Right lobe of liver (tissue), 4 donors: ENCODE measurements at regions not wholly inside any gene's neighbourhood (a gene's known extent, or its start where the extent isn't known, plus 50 kb on each side); places are given as distances from the start of the nearest gene placed in this dataset.

Experiments used
- POLR2A ChIP-seq: fragments of 450-650 bp; IDR thresholded peaks from one replicate; pipeline ENCODE4 v1.6.1; 2017; ENCODE audit warnings: antibody characterized with exemption, mild to moderate bottlenecking
- TF ChIP-seq, protein P1 (sequence below), 4 donors: fragments of 200-600 bp in 3 of 4; fragments of 450-650 bp in 1 of 4; IDR thresholded peaks; one replicate each; pipeline versions ENCODE4 v1.5.1 to v1.8.0; 2016 to 2022; ENCODE audit warnings: antibody characterized with exemption in 4 of 4, mild to moderate bottlenecking in 2 of 4
- donor health status: DM: no; HTN: no; CAD: no.
- donor health status: DM: no; HTN: no; CAD: no.
- donor health status: DM: no; HTN: yes; CAD: no.

DNA sequence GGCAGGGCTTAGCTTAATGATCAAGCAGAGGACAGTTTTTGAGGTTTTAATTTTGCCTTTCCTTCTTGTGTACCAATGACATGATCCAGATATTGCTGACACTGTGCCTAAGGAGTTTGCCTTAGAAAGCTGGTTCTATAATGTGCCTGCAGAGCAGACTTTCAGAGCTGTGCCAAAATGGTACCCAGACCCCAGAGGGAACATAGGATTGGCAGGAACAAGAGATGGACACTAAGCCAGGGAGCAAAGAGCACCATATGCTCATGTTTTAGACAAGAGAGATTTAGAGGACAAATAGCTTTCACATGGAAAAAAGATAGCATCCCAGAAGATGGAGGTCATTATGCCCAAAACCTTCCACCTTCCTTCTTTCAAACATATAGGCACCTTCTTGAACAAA, 1241.5 kb upstream of the SPRY2 start:
- TF ChIP-seq, protein P1, sequence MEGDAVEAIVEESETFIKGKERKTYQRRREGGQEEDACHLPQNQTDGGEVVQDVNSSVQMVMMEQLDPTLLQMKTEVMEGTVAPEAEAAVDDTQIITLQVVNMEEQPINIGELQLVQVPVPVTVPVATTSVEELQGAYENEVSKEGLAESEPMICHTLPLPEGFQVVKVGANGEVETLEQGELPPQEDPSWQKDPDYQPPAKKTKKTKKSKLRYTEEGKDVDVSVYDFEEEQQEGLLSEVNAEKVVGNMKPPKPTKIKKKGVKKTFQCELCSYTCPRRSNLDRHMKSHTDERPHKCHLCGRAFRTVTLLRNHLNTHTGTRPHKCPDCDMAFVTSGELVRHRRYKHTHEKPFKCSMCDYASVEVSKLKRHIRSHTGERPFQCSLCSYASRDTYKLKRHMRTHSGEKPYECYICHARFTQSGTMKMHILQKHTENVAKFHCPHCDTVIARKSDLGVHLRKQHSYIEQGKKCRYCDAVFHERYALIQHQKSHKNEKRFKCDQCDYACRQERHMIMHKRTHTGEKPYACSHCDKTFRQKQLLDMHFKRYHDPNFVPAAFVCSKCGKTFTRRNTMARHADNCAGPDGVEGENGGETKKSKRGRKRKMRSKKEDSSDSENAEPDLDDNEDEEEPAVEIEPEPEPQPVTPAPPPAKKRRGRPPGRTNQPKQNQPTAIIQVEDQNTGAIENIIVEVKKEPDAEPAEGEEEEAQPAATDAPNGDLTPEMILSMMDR (IDR thresholded peaks at IDR 0.05), result no peak
- no peak for TF ChIP-seq POLR2A
